Ovary (tissue), 7 donors: ENCODE measurements at regions not wholly inside any gene's neighbourhood (a gene's known extent, or its start where the extent isn't known, plus 50 kb on each side); places are given as distances from the start of the nearest gene placed in this dataset.
"Not testable (repeated sequence)": the region's sequence is repeated elsewhere in the genome, so short reads cannot be mapped to it uniquely, and the experiment has no call there.

Experiments
- DNase-seq, 5 donors: peaks; one replicate each; pipeline ENCODE4 v3.0.0-alpha.2; 2019 to 2020
- H3K27ac ChIP-seq, 2 donors: fragments of 200-600 bp; one replicate each; pipeline versions ENCODE4 v1.5.1 to v1.8.0; 2019 to 2022
- H3K27me3 ChIP-seq: fragments of 200-600 bp; one replicate; pipeline ENCODE4 v1.8.0; 2022
- H3K36me3 ChIP-seq: fragments of 200-600 bp; sonication (generic); one replicate; pipeline ENCODE4 v1.5.1; 2019
- H3K4me1 ChIP-seq: one replicate; pipeline ENCODE4 v1.8.1; 2013; ENCODE audit warnings: mild to moderate bottlenecking, moderate library complexity; ENCODE audit not compliant: insufficient read depth
- H3K4me3 ChIP-seq: fragments of 200-600 bp; sonication (generic); one replicate; pipeline ENCODE4 v1.5.1; 2017
- H3K9me3 ChIP-seq, 2 donors: fragments of 200-600 bp in 1 of 2; sonication (generic) in 1 of 2; one replicate each; pipeline versions ENCODE4 v1.5.1 to v1.8.1; 2013 to 2019; ENCODE audit warnings: mild to moderate bottlenecking in 1 of 2, moderate library complexity in 1 of 2
- CTCF ChIP-seq, 3 donors: fragments of 450-650 bp in 2 of 3; fragments of 200-600 bp in 1 of 3; IDR thresholded peaks; one replicate each; pipeline versions ENCODE4 v1.5.1 to v1.8.0; 2016 to 2022; ENCODE audit warnings: antibody characterized with exemption in 3 of 3, mild to moderate bottlenecking in 1 of 3
- EP300 ChIP-seq: sonication (generic); formaldehyde crosslinking; IDR thresholded peaks from one replicate; pipeline ENCODE4 v1.6.1; 2017; ENCODE audit warnings: antibody characterized with exemption
- POLR2A ChIP-seq: fragments of 450-650 bp; IDR thresholded peaks from one replicate; pipeline ENCODE4 v1.6.1; 2017; ENCODE audit warnings: antibody characterized with exemption, mild to moderate bottlenecking, moderate library complexity
- WGBS, 3 donors: extraction: QIAGEN DNeasy Blood & Tissue Kit in 1 of 3; methylation state at CpG; one replicate each; pipeline versions ENCODE4 v1.1.5 to v1.1.7; 2013 to 2017; 5-methylcytosine and 5-hydroxymethylcytosine counted together
- intact Hi-C, 4 donors: fragments of 100-400 bp; cut with DNase I; formaldehyde crosslinking; loops; one replicate each; pipeline versions ENCODE4 v1.11.0 to v1.15.1; 2022 to 2023
- donor health status: DM: no; HTN: no; CAD: no; lungs with moderate emphysema.
- donor health status: DM: no; HTN: no; CAD: no.
- donor health status: Bipolar disorder and iron deficiency.
- donor health status: DM: no; HTN: no; CAD: no.
- donor health status: DM: yes; HTN: yes; CAD: no.

DNA sequence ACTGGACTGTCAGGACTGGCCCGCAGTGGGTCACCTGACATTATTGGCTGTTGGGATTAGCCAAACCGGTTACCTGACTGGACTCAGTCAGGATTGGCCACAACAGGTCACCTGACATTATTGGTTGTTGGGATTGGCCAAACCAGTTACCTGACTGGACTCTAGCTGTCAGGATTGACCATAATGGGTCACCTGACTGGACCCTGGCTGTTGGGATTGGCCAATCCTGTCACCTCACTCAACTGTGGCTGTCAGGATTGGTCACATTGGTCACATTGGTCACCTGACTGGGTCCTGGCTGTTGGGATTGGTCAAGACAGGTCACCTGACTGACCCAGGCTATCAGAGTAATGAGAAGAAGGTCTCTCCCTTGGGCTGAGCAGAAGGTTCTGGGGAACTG is 207.7 kb upstream of the SDK2 start:
- Histone ChIP-seq H3K9me3 (no peaks in the 10 kb centered on the region), H3K36me3 (no peaks in the 10 kb centered on the region), H3K4me1 (no peaks in the 10 kb centered on the region), H3K4me3 (no peak overlapping the region), H3K27me3 (no peaks in the 10 kb centered on the region), H3K27ac (no peak overlapping the region)
- intact Hi-C loops = no loop called here
- no peak for DNase-seq
- WGBS, 3 donors = 92 to 100% (median 100%) methylated on average over 2 of the region's 2 CpGs
- TF ChIP-seq CTCF (IDR thresholded peaks at IDR 0.05) (no peak), EP300 (no peak)

DNA sequence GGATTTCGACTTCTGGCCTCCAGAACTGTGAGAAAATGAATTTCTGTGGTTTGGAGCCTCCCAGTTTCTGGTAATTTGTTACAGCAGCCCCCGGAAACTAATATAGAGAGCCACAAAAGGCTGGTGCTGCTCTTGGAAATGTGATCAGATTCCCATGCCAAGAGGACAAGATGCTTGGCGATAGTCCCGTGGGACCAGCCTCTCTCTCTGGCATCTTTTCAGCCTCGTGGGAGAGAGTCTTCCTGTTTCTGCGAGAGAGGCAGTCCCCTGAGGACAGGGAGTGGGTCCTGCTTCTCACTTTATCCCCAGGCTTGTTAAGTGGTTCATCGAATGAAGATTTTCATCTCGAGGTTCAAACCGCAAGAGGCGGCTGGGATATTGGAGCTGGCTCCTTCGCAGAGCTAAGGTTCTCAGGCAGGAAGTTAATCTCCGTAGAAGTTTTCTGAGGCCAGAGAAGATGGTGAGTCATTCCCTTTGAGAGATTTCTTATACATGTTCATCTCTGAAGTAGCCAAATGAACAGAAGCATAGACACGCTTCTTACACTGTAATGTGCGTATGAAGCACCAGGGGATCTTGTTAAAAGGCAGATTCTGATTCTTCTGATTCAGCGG is 211.6 kb upstream of the SDK2 start:
- WGBS, 3 donors = 78 to 85% (median 83%) methylated on average over 15 of the region's 15 CpGs
- no peaks in the 10 kb centered on the region for H3K27me3 ChIP-seq
- H3K9me3 ChIP-seq = no peaks in the 10 kb centered on the region
- TF ChIP-seq CTCF (IDR thresholded peaks at IDR 0.05) (no peak), EP300 (no peak), POLR2A (no peak)
- H3K27ac ChIP-seq = no peak overlapping the region
- H3K36me3 ChIP-seq = no peaks in the 10 kb centered on the region
- DNase-seq = no peak
- intact Hi-C loops = no loop called here
- no peaks in the 10 kb centered on the region for H3K4me1 ChIP-seq
- no peak overlapping the region for H3K4me3 ChIP-seq

- no peak for DNase-seq
- WGBS, 3 donors = 45 to 57% (median 50%) methylated on average over 11 of the region's 11 CpGs
- no peaks in the 10 kb centered on the region for H3K27me3 ChIP-seq
- no peak overlapping the region for H3K4me3 ChIP-seq
- intact Hi-C loops = no loop called here
- H3K27ac ChIP-seq = no peak overlapping the region
- H3K4me1 ChIP-seq = no peaks in the 10 kb centered on the region
- no peaks in the 10 kb centered on the region for H3K9me3 ChIP-seq
- TF ChIP-seq EP300 = no peak
- TF ChIP-seq POLR2A = no peak
- no peak for TF ChIP-seq CTCF (IDR thresholded peaks at IDR 0.05)
- no peaks in the 10 kb centered on the region for H3K36me3 ChIP-seq
These were observed 212.3 kb upstream of the SDK2 start for GRCh38 chr17:73856556-73856955.

GRCh38 chr17:73859439-73860008 is 215.3 kb upstream of the SDK2 start:
- 88 to 97% (median 90%) methylated on average over 1 of the region's 1 CpG for WGBS, 3 donors
- H3K9me3 ChIP-seq, H3K27ac ChIP-seq, H3K36me3 ChIP-seq, DNase-seq, intact Hi-C loops, H3K27me3 ChIP-seq, H3K4me1 ChIP-seq, H3K4me3 ChIP-seq: not testable (repeated sequence)

GRCh38 chr17:73861543-73861942 is 217.3 kb upstream of the SDK2 start:
- H3K36me3 ChIP-seq = no peaks in the 10 kb centered on the region
- H3K9me3 ChIP-seq = no peaks in the 10 kb centered on the region
- no peak for DNase-seq
- 92 to 96% (median 94%) methylated on average over 3 of the region's 3 CpGs for WGBS, 3 donors
- no peak overlapping the region for H3K27ac ChIP-seq
- no peaks in the 10 kb centered on the region for H3K4me1 ChIP-seq
- TF ChIP-seq POLR2A = no peak
- TF ChIP-seq CTCF (IDR thresholded peaks at IDR 0.05) = no peak
- no peak for TF ChIP-seq EP300
- H3K27me3 ChIP-seq = no peaks in the 10 kb centered on the region
- H3K4me3 ChIP-seq = no peak overlapping the region
- intact Hi-C loops = no loop called here
